A549 (cell line): ENCODE measurements at regions not wholly inside any gene's neighbourhood (a gene's known extent, or its start where the extent isn't known, plus 50 kb on each side); places are given as distances from the start of the nearest gene placed in this dataset.

Source experiments
- BHLHE40 ChIP-seq: IDR thresholded peaks from 2 replicates; pipeline ENCODE4 v1.6.1; 2012; ENCODE audit warnings: low read depth, low read length, inconsistent platforms
- TF ChIP-seq, protein P1 (sequence below): fragments of >200 bp; sonication (Bioruptor Twin); formaldehyde crosslinking; IDR thresholded peaks from 3 replicates; pipeline ENCODE4 v1.5.1; 2016

DNA sequence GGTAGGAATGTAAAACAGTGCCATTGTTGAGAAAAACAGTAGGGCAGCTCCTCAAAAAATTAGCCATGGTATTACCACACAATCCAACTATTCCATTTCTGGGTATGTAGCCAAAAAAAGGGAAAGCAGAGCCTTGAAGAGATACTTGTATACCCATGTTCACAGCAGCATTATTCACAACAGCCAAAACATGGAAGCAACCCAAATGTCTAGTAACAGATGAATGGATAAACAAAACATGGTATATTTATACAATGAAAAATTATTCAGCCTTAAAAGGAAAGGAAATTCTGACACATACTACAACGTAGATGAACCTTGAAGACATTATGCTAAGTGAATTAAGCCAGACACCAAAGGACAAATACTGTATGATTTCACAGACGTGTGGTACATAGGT is 67.6 kb upstream of the GNG2 start:
- TF ChIP-seq, protein P1, sequence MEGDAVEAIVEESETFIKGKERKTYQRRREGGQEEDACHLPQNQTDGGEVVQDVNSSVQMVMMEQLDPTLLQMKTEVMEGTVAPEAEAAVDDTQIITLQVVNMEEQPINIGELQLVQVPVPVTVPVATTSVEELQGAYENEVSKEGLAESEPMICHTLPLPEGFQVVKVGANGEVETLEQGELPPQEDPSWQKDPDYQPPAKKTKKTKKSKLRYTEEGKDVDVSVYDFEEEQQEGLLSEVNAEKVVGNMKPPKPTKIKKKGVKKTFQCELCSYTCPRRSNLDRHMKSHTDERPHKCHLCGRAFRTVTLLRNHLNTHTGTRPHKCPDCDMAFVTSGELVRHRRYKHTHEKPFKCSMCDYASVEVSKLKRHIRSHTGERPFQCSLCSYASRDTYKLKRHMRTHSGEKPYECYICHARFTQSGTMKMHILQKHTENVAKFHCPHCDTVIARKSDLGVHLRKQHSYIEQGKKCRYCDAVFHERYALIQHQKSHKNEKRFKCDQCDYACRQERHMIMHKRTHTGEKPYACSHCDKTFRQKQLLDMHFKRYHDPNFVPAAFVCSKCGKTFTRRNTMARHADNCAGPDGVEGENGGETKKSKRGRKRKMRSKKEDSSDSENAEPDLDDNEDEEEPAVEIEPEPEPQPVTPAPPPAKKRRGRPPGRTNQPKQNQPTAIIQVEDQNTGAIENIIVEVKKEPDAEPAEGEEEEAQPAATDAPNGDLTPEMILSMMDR = no peak
- TF ChIP-seq BHLHE40 = no peak
